Endothelial cell (in vitro differentiated cells): ENCODE measurements at regions not wholly inside any gene's neighbourhood (a gene's known extent, or its start where the extent isn't known, plus 50 kb on each side); places are given as distances from the start of the nearest gene placed in this dataset.

Source experiments
- DNase-seq: peaks from one replicate; pipeline ENCODE4 v3.0.0; 2021; ENCODE audit warnings: low spot score
- H3K27ac Mint-ChIP-seq: one replicate; pipeline ENCODE4 v1.8.0; 2021; ENCODE audit warnings: mixed read lengths, inconsistent platforms; ENCODE audit not compliant: unreplicated experiment
- H3K27me3 Mint-ChIP-seq: one replicate; pipeline ENCODE4 v1.8.0; 2021; ENCODE audit warnings: mild to moderate bottlenecking, moderate library complexity, mixed read lengths, inconsistent platforms; ENCODE audit not compliant: unreplicated experiment
- H3K36me3 Mint-ChIP-seq: one replicate; pipeline ENCODE4 v1.8.0; 2021; ENCODE audit warnings: mild to moderate bottlenecking, low read depth, mixed read lengths, inconsistent platforms; ENCODE audit not compliant: unreplicated experiment
- H3K4me1 Mint-ChIP-seq: one replicate; pipeline ENCODE4 v1.8.0; 2021; ENCODE audit warnings: mild to moderate bottlenecking, mixed read lengths, inconsistent platforms; ENCODE audit not compliant: unreplicated experiment
- H3K4me3 Mint-ChIP-seq: one replicate; pipeline ENCODE4 v1.8.0; 2021; ENCODE audit warnings: mild to moderate bottlenecking, mixed read lengths, inconsistent platforms; ENCODE audit not compliant: unreplicated experiment
- H3K9me3 Mint-ChIP-seq: one replicate; pipeline ENCODE4 v1.8.0; 2021; ENCODE audit warnings: mixed read lengths, inconsistent platforms; ENCODE audit not compliant: unreplicated experiment
- TF ChIP-seq, protein P1 (sequence below): fragments of 200-600 bp; sonication (generic); IDR thresholded peaks from one replicate; pipeline ENCODE4 v1.5.0; 2021; ENCODE audit warnings: antibody characterized with exemption; ENCODE audit not compliant: unreplicated experiment

DNA sequence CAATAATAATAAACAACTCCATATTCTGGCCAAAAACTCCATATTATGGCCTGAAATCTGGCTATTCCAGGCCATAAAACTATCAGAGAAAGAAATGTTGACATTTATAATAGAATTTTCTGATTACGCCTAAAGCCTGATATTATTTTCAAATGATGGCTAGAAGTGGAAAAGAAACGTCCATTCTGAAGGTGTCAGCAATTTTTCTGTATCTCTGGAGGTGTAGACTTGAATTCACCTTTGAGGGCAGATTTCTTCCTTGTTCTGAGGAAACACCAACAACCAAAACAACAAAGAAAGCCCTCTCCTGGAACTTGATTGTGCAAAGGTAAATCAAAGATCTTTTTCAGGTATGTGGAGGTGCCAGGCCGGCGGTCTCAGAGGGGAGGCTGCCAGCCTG lies 390.7 kb downstream of the DMAC1 start:
- Mint-ChIP-seq H3K4me3 (no peak overlapping the region), H3K36me3 (no peaks in the 10 kb centered on the region), H3K9me3 (no peaks in the 10 kb centered on the region), H3K27ac (no peak overlapping the region), H3K27me3 (no peaks in the 10 kb centered on the region), H3K4me1 (no peaks in the 10 kb centered on the region)
- TF ChIP-seq, protein P1, sequence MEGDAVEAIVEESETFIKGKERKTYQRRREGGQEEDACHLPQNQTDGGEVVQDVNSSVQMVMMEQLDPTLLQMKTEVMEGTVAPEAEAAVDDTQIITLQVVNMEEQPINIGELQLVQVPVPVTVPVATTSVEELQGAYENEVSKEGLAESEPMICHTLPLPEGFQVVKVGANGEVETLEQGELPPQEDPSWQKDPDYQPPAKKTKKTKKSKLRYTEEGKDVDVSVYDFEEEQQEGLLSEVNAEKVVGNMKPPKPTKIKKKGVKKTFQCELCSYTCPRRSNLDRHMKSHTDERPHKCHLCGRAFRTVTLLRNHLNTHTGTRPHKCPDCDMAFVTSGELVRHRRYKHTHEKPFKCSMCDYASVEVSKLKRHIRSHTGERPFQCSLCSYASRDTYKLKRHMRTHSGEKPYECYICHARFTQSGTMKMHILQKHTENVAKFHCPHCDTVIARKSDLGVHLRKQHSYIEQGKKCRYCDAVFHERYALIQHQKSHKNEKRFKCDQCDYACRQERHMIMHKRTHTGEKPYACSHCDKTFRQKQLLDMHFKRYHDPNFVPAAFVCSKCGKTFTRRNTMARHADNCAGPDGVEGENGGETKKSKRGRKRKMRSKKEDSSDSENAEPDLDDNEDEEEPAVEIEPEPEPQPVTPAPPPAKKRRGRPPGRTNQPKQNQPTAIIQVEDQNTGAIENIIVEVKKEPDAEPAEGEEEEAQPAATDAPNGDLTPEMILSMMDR, result no peak
- DNase-seq, result no peak

DNA sequence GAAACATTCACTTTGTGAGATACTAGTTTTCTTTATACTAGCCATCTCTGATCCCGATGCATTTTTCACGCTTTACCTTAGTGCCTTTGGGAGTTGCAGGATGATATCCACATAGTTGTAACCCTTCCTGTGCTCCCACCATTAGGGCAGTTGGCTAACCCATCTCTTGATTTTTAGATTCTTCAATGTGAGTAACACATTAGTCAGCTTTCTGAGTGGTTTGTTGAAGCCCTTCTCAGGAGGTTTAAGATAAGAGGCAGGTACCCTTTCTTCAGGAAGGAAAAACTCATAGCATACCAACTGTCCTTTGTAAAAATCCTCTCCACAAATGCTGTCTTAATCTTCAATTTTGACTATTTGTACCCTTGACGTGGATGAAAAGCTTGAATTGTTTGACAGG lies 392.3 kb downstream of the DMAC1 start:
- H3K27me3 Mint-ChIP-seq, result no peaks in the 10 kb centered on the region
- H3K9me3 Mint-ChIP-seq, result no peaks in the 10 kb centered on the region
- no peak overlapping the region for H3K4me3 Mint-ChIP-seq
- no peaks in the 10 kb centered on the region for H3K4me1 Mint-ChIP-seq
- TF ChIP-seq, protein P1, result no peak
- H3K36me3 Mint-ChIP-seq, result no peaks in the 10 kb centered on the region
- H3K27ac Mint-ChIP-seq, result no peak overlapping the region
- no peak for DNase-seq

DNA sequence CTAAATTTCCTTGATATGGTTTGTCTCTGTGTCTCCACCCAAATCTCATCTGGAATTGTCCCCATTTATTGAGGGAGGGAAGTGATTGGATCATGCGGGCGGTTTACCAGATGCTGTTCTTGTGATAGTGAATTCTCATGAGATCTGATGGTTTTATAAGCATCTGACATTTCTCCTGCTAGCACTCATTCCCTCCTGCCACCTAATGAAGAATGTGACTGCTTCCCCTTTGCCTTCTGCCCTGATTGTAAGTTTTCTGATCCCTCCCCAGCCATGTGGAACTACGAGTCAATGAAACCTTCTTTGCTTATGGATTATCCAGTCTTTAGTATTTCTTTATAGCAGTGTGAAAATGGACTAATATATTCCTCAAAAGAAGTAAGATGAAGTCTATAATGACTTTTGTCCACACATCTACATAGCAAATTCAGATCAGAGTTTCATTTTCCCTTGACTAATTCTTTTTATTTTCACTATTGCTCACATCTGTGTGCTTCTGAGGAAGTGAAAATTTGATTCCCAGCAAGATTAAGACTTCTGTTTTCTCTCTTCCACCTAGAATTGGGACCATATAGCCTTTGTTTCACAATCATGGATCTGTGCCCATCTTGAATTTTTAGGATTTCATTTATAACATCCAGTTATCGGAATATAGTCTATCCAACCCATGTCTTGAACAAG lies 393.5 kb downstream of the DMAC1 start:
- TF ChIP-seq, protein P1, result no peak
- Mint-ChIP-seq H3K36me3 (no peaks in the 10 kb centered on the region), H3K27ac (no peak overlapping the region), H3K9me3 (no peaks in the 10 kb centered on the region), H3K4me1 (no peaks in the 10 kb centered on the region), H3K4me3 (no peak overlapping the region), H3K27me3 (no peaks in the 10 kb centered on the region)
- no peak for DNase-seq

DNA sequence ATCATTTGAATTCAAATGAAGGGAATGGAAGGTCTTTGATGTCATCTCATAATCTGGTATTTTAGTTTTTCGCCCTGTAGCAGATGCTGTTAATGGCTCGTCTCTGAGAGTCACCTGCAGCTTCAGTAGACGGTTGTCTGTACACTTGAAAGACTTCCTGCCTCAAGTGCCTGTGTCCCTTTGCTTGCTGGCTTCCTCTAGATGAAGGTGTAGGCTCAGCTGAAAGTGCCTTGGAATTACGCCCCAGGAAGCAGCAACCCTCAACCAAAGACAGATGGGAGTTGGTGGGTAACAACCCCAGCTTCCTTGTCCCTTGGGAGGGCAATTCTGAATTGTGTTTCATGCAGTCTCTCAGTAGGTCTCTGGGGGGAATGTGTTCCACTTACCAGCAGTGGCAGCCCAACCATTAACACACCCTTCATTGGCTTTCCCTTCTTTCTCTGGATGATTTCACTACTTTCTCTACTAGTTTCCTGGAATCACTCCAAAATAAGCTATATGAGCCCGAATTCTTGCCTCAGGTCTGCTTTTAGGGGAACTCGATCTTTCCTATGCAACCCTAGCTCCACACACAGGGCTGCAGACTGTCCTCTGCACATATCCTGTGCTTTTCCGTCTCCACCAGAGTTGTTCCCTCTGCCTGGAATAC lies 395.6 kb downstream of the DMAC1 start:
- DNase-seq, result no peak
- TF ChIP-seq, protein P1, result no peak
- no peak overlapping the region for H3K4me3 Mint-ChIP-seq
- no peak overlapping the region for H3K27ac Mint-ChIP-seq
- H3K9me3 Mint-ChIP-seq, result no peaks in the 10 kb centered on the region
- H3K36me3 Mint-ChIP-seq, result no peaks in the 10 kb centered on the region
- H3K27me3 Mint-ChIP-seq, result no peaks in the 10 kb centered on the region
- H3K4me1 Mint-ChIP-seq, result no peaks in the 10 kb centered on the region

DNA sequence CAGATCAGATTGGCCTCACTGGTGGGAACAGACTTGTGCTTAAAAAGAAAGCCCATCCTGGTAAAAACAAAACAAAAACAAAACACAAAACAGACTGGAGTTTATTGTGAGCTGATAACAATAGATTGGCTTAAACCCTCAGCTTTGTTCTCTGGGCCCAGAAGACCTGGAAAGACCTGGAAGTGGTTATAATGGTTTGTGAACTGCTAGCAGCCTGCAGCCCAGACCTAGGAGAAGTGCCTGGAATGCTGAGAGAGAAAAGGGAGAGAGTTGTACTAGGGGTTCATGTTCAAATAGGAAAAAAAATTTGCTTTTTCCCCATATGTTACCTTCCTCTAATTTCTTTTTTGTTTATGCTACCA lies 396.6 kb downstream of the DMAC1 start:
- H3K9me3 Mint-ChIP-seq, result no peaks in the 10 kb centered on the region
- H3K27ac Mint-ChIP-seq, result no peak overlapping the region
- no peaks in the 10 kb centered on the region for H3K36me3 Mint-ChIP-seq
- TF ChIP-seq, protein P1, result no peak
- H3K4me1 Mint-ChIP-seq, result no peaks in the 10 kb centered on the region
- DNase-seq, result no peak
- H3K27me3 Mint-ChIP-seq, result no peaks in the 10 kb centered on the region
- no peak overlapping the region for H3K4me3 Mint-ChIP-seq
